Smooth muscle cell (in vitro differentiated cells): ENCODE measurements at regions not wholly inside any gene's neighbourhood (a gene's known extent, or its start where the extent isn't known, plus 50 kb on each side); places are given as distances from the start of the nearest gene placed in this dataset.
"Not testable (repeated sequence)": the region's sequence is repeated elsewhere in the genome, so short reads cannot be mapped to it uniquely, and the experiment has no call there.

Experiments
- DNase-seq: peaks from one replicate; lab custom pipeline; 2025; ENCODE audit not compliant: unreplicated experiment; lab: John Stamatoyannopoulos, UW
- H2AFZ ChIP-seq: fragments of 200-600 bp; sonication (generic); 2 replicates; pipeline ENCODE4 v1.6.0; 2016; ENCODE audit warnings: antibody characterized with exemption, low read depth, mild to moderate bottlenecking
- H3F3A ChIP-seq: fragments of 200-600 bp; sonication (generic); 2 replicates; pipeline ENCODE4 v1.6.0; 2017; ENCODE audit warnings: antibody characterized with exemption, low read depth
- H3K27ac ChIP-seq: fragments of 200-600 bp; sonication (generic); 2 replicates; pipeline ENCODE4 v1.5.1; 2016; ENCODE audit warnings: low read depth, mild to moderate bottlenecking
- H3K27me3 ChIP-seq: fragments of 200-600 bp; sonication (generic); 2 replicates; pipeline ENCODE4 v1.6.1; 2016; ENCODE audit warnings: low read depth, mild to moderate bottlenecking
- H3K36me3 ChIP-seq: fragments of 200-600 bp; sonication (generic); 2 replicates; pipeline ENCODE4 v1.5.1; 2016; ENCODE audit warnings: low read depth
- H3K4me1 ChIP-seq: fragments of 200-600 bp; sonication (generic); 2 replicates; pipeline ENCODE4 v1.5.1; 2016; ENCODE audit warnings: low read depth
- H3K4me2 ChIP-seq: fragments of 200-600 bp; sonication (generic); 2 replicates; pipeline ENCODE4 v1.6.0; 2016; ENCODE audit warnings: mild to moderate bottlenecking
- H3K4me3 ChIP-seq: fragments of 200-600 bp; sonication (generic); 2 replicates; pipeline ENCODE4 v1.5.1; 2016; ENCODE audit warnings: mild to moderate bottlenecking
- H3K79me2 ChIP-seq: fragments of 200-600 bp; sonication (generic); 2 replicates; pipeline ENCODE4 v1.6.0; 2016; ENCODE audit warnings: low read depth, mild to moderate bottlenecking
- H3K9ac ChIP-seq: fragments of 200-600 bp; sonication (generic); 2 replicates; pipeline ENCODE4 v1.6.0; 2016; ENCODE audit warnings: low read depth
- H3K9me3 ChIP-seq: fragments of 200-600 bp; sonication (generic); replicated peaks from 2 replicates; pipeline ENCODE4 v1.5.1; 2016; ENCODE audit warnings: low read depth
- H4K20me1 ChIP-seq: fragments of 200-600 bp; sonication (generic); 2 replicates; pipeline ENCODE4 v1.6.0; 2016; ENCODE audit warnings: low read depth
- CTCF ChIP-seq: fragments of 200-600 bp; sonication (generic); IDR thresholded peaks from 2 replicates; pipeline ENCODE4 v1.5.1; 2017; ENCODE audit warnings: borderline replicate concordance, mild to moderate bottlenecking, antibody characterized with exemption; ENCODE audit not compliant: insufficient read depth, poor library complexity, severe bottlenecking
- WGBS: methylation state at CpG from one replicate; pipeline ENCODE4 v1.1.7; 2016; ENCODE audit warnings: low lambda C conversion rate; 5-methylcytosine and 5-hydroxymethylcytosine counted together

- no peak overlapping the region for H3K4me2 ChIP-seq
- H4K20me1 ChIP-seq: no peaks in the 10 kb centered on the region
- H3K27me3 ChIP-seq: no peaks in the 10 kb centered on the region
- no peak overlapping the region for H3K9ac ChIP-seq
- DNase-seq: no peak
- H3K27ac ChIP-seq: no peak overlapping the region
- H3F3A ChIP-seq: no peaks in the 10 kb centered on the region
- no peaks in the 10 kb centered on the region for H3K79me2 ChIP-seq
- H3K9me3 ChIP-seq: no peaks in the 10 kb centered on the region
- no peak overlapping the region for H2AFZ ChIP-seq
- WGBS: 91% methylated on average over 2 of the region's 2 CpGs
- no peaks in the 10 kb centered on the region for H3K36me3 ChIP-seq
- no peaks in the 10 kb centered on the region for H3K4me1 ChIP-seq
- H3K4me3 ChIP-seq: no peak overlapping the region
- TF ChIP-seq CTCF: no peak
Observed at GRCh38 chr11:24271798-24272197, 225.1 kb upstream of the LUZP2 start.

- not testable (repeated sequence) for H3K27me3 ChIP-seq, H3K79me2 ChIP-seq, H3K4me1 ChIP-seq, H3K36me3 ChIP-seq, DNase-seq, H3K9ac ChIP-seq, H3F3A ChIP-seq, H3K4me3 ChIP-seq, H3K9me3 ChIP-seq, H4K20me1 ChIP-seq, H3K27ac ChIP-seq, H3K4me2 ChIP-seq, H2AFZ ChIP-seq
- WGBS: 95% methylated on average over 25 of the region's 25 CpGs
Observed at GRCh38 chr11:24274214-24274781, 222.6 kb upstream of the LUZP2 start.

GRCh38 chr11:24286238-24286637, 210.6 kb upstream of the LUZP2 start:
- 79% methylated on average over 3 of the region's 3 CpGs for WGBS
- no peaks in the 10 kb centered on the region for H4K20me1 ChIP-seq
- H3K4me2 ChIP-seq: no peak overlapping the region
- H2AFZ ChIP-seq: no peak overlapping the region
- H3K79me2 ChIP-seq: no peaks in the 10 kb centered on the region
- no peak overlapping the region for H3K27ac ChIP-seq
- H3K9me3 ChIP-seq: no peaks in the 10 kb centered on the region
- TF ChIP-seq CTCF: no peak
- no peak overlapping the region for H3K9ac ChIP-seq
- H3K4me1 ChIP-seq: no peaks in the 10 kb centered on the region
- H3K36me3 ChIP-seq: no peaks in the 10 kb centered on the region
- H3K27me3 ChIP-seq: no peaks in the 10 kb centered on the region
- no peak overlapping the region for H3K4me3 ChIP-seq
- no peak for DNase-seq
- H3F3A ChIP-seq: no peaks in the 10 kb centered on the region

- Histone ChIP-seq H3K79me2 (no peaks in the 10 kb centered on the region), H3K36me3 (no peaks in the 10 kb centered on the region), H3K4me3 (no peak overlapping the region), H3K9me3 (no peaks in the 10 kb centered on the region), H3F3A (no peaks in the 10 kb centered on the region), H3K9ac (no peak overlapping the region), H3K27me3 (no peaks in the 10 kb centered on the region), H3K4me1 (no peaks in the 10 kb centered on the region), H3K4me2 (no peak overlapping the region), H2AFZ (no peak overlapping the region), H4K20me1 (no peaks in the 10 kb centered on the region), H3K27ac (no peak overlapping the region)
- TF ChIP-seq CTCF: no peak
- DNase-seq: no peak
- 82% methylated on average over 1 of the region's 1 CpG for WGBS
Observed at GRCh38 chr11:24289301-24289700, 207.6 kb upstream of the LUZP2 start.
